IMR-90 (cell line): ENCODE measurements at regions not wholly inside any gene's neighbourhood (a gene's known extent, or its start where the extent isn't known, plus 50 kb on each side); places are given as distances from the start of the nearest gene placed in this dataset.

Experiments used
- POLR2A ChIP-seq: IDR thresholded peaks from 2 replicates; pipeline ENCODE4 v1.6.1; 2012; ENCODE audit warnings: mild to moderate bottlenecking, low read depth, low read length
- RAD21 ChIP-seq: IDR thresholded peaks from 2 replicates; pipeline ENCODE4 v1.6.1; 2012; ENCODE audit warnings: low read length, improper control_type of control experiment
- SMC3 ChIP-seq: fragments of 150-350 bp; IDR thresholded peaks from 2 replicates; pipeline ENCODE4 v1.6.1; 2016; ENCODE audit warnings: low read depth, mild to moderate bottlenecking, antibody characterized with exemption, low read length, moderate library complexity
- TF ChIP-seq, protein P1 (sequence below): conservative IDR thresholded peaks from 2 replicates; pipeline ENCODE4 v1.5.1; 2012; ENCODE audit warnings: mild to moderate bottlenecking, low read depth, low read length, improper control_type of control experiment

DNA sequence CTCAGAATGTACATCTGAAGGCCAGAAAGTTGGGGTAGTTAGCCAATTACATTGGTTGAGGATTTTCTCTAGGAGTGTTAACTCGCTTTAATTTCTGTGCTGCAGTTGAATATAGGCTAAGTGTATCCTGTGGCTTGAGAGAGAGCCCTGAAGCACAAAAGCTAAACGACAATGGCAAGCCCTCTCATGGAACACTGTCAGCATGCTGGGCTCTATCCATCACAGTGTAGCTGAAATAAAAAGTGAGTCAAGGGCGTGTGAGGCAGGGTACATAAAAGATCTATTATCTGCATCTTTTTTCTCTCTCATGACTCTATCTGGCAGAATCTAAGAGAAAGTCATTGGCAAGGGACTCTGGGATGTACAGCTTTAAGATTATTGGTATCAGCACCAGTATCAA lies 254.2 kb upstream of the GRIA1 start:
- TF ChIP-seq RAD21, result no peak
- TF ChIP-seq SMC3, result no peak
- no peak for TF ChIP-seq POLR2A
- TF ChIP-seq, protein P1, sequence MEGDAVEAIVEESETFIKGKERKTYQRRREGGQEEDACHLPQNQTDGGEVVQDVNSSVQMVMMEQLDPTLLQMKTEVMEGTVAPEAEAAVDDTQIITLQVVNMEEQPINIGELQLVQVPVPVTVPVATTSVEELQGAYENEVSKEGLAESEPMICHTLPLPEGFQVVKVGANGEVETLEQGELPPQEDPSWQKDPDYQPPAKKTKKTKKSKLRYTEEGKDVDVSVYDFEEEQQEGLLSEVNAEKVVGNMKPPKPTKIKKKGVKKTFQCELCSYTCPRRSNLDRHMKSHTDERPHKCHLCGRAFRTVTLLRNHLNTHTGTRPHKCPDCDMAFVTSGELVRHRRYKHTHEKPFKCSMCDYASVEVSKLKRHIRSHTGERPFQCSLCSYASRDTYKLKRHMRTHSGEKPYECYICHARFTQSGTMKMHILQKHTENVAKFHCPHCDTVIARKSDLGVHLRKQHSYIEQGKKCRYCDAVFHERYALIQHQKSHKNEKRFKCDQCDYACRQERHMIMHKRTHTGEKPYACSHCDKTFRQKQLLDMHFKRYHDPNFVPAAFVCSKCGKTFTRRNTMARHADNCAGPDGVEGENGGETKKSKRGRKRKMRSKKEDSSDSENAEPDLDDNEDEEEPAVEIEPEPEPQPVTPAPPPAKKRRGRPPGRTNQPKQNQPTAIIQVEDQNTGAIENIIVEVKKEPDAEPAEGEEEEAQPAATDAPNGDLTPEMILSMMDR, result no peak
